ENCODE measurements at regions not wholly inside any gene's neighbourhood (a gene's known extent, or its start where the extent isn't known, plus 50 kb on each side); places are given as distances from the start of the nearest gene placed in this dataset.

GRCh38 chr12:104858611-104859543 is 99.2 kb downstream of the SLC41A2 start:
- DNase-seq = no peak

- DNase-seq = no peak
Observed at GRCh38 chr12:104856531-104856930, 101.6 kb downstream of the SLC41A2 start.

- DNase-seq = no peak
Observed at GRCh38 chr12:104855599-104855998, 102.5 kb downstream of the SLC41A2 start.

GRCh38 chr12:104852896-104853295 is 105.2 kb downstream of the SLC41A2 start:
- DNase-seq = no peak

GRCh38 chr12:104852102-104852501 is 106.0 kb downstream of the SLC41A2 start:
- DNase-seq = no peak

- DNase-seq = no peak
Observed at GRCh38 chr12:104850781-104851180, 107.3 kb downstream of the SLC41A2 start.

- no peak for DNase-seq
Observed at GRCh38 chr12:104846056-104846767, 111.9 kb downstream of the SLC41A2 start.

GRCh38 chr12:104844123-104844522 is 114.0 kb downstream of the SLC41A2 start:
- DNase-seq = no peak

GRCh38 chr12:104840262-104840661 is 117.8 kb downstream of the SLC41A2 start:
- DNase-seq = no peak

- DNase-seq = no peak
Observed at GRCh38 chr12:104835317-104835716, 122.8 kb downstream of the SLC41A2 start.

GRCh38 chr12:104834607-104835006 is 123.5 kb downstream of the SLC41A2 start:
- no peak for DNase-seq

- no peak for DNase-seq
Observed at GRCh38 chr12:104833756-104834155, 124.3 kb downstream of the SLC41A2 start.

GRCh38 chr12:104828015-104828414 is 130.1 kb downstream of the SLC41A2 start:
- DNase-seq = no peak

- peak; percentile 19 for DNase-seq
Observed at GRCh38 chr12:104827587-104827986, 130.5 kb downstream of the SLC41A2 start.

- DNase-seq = peak; percentile 6
Observed at GRCh38 chr12:104825408-104825807, 132.7 kb downstream of the SLC41A2 start.

GRCh38 chr12:104823985-104824461 is 134.1 kb downstream of the SLC41A2 start:
- no peak for DNase-seq

- no peak for DNase-seq
Observed at GRCh38 chr12:104822941-104823340, 135.1 kb downstream of the SLC41A2 start.

GRCh38 chr12:104816845-104817503 is 141.1 kb downstream of the SLC41A2 start:
- DNase-seq = no peak

- DNase-seq = no peak
Observed at GRCh38 chr12:104815935-104816334, 142.2 kb downstream of the SLC41A2 start.

GRCh38 chr12:104814944-104815343 is 143.1 kb downstream of the SLC41A2 start:
- no peak for DNase-seq

Measured in CD4-positive, alpha-beta T cell treated with Interleukin-21 for 1 hour (primary cell).